Colon (tissue), 2 donors: ENCODE measurements at regions not wholly inside any gene's neighbourhood (a gene's known extent, or its start where the extent isn't known, plus 50 kb on each side); places are given as distances from the start of the nearest gene placed in this dataset.

ENCODE experiments used
- FAIRE-seq: peaks from 2 replicates; lab custom pipeline; 2012; peaks lifted over from hg19 to GRCh38; lab: Jason Lieb, UNC
- donor health status: control.
- donor health status: control.

DNA sequence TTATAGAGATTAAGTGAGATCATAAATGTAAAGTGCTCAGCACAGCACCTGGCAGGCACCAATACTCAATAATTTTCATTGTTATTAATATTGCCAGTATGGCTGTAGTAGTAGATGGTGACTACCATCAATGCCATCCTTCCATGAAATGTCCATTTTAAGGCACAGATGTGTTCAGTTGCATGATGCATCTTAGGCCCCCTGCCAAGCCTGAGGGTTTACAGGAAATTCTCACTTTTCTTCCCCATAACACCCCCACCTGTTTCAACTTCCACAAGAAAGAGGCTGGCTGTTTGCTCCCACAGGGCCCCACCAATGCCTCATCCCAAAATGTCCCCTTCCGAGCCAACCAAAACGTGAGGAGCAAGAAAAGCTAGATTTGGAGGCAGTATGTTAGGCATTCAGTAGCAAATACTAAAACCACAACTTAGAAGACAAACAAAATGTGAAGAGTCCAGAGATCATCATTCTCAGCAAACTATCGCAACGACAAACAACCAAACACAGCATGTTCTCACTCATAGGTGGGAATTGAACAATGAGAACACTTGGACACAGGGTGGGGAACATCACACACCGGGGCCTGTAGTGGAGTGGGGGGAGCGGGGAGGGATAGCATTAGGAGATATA, 110.6 kb upstream of the NHSL1 start:
- no peak for FAIRE-seq

DNA sequence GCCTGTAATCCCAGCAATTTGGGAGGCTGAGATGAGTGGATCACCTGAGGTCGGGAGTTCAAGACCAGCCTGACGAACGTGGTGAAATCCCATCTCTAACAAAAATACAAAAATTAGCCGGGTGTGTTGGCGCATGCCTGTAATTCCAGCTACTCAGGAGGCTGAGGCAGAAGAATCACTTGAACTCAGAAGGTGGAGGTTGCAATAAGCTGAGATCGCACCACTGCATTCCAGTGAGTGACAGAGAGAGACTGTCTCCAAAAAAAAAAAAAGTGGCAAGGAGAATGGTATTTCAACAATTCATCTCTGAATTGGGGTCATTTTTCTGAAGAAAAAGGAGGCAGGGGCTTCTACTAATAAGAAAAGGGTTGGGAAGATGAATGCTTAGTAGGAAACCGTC, 111.5 kb upstream of the NHSL1 start:
- no peak for FAIRE-seq

DNA sequence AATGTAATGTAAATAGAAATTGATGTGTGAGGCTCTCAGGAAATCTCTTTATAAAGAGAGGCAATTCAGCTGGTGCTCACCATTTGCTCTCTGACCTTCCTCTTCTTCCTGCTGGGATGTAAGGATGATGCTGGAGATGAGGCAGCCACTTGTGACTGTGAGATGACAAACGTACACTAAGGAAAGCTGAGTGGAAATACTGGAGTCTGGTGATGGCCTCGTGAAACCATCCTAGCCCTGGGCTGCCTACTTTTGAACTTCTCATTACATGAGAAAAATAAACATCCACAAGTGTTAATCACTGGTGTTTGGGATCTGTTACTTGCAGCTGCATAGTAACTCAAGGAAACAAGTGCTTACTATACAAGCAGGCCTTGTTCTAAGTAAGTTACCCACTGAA, 114.9 kb upstream of the NHSL1 start:
- no peak for FAIRE-seq

DNA sequence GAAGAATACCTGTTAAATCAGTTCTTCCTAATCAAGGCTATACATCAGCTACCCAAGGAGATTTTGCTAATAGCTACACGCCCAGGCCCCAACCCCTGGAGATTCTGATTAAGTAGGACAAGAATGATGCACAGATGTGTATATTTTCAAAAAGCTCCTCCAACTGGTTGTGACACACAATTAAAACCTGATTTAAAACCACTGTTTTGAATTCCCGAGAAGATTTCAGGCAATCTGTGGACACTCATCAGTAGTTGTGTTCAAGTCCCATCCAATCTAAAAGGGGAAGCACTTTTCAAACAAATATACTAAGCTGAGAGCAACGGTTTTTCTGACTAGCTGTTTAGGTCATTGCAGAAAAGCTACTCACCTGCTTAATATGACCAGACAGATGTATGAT, 118.9 kb upstream of the NHSL1 start:
- FAIRE-seq = no peak

GRCh38 chr6:138620630-138621029, 121.3 kb upstream of the NHSL1 start:
- FAIRE-seq = no peak

DNA sequence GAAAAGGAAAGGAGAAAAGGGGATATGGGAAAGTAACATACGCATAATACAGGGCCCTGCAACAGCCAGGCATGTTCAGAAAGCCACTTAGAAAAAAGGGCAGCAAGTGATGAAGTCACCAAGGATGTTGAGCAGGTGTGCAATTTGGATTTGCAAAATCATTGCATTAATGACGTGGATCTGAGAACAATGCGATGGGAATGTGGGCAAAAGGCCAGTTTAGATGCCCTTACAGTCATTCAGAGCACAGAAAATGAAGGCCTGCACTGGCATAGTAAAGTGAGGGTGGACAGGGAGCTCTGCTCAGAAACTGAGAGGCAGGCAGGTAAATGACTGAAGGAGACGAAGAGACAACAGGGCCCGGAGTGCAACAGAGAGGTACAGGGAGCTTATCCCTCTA, 123.7 kb upstream of the NHSL1 start:
- no peak for FAIRE-seq

- FAIRE-seq = no peak
Observed at GRCh38 chr6:138631566-138631965, 132.3 kb upstream of the NHSL1 start.

DNA sequence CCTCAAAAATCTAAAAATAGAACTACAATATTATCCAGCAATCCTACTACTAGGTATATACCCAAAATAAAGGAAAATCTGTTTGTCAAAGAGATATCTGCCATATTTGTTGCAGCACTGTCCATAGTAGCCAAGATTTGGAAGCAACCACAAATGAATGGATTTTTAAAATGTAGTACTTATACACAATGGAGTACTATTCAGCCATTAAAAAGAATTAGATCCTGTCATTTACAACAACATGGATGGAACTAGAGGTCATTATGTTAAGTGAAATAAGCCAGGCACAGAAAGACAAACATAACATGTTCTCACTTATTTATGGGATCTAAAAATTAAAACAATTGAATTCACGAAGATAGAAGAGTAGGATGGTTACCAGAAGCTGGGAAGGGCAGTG, 135.7 kb upstream of the CCDC28A start:
- FAIRE-seq = no peak

GRCh38 chr6:138638604-138639003, 135.0 kb upstream of the CCDC28A start:
- no peak for FAIRE-seq

DNA sequence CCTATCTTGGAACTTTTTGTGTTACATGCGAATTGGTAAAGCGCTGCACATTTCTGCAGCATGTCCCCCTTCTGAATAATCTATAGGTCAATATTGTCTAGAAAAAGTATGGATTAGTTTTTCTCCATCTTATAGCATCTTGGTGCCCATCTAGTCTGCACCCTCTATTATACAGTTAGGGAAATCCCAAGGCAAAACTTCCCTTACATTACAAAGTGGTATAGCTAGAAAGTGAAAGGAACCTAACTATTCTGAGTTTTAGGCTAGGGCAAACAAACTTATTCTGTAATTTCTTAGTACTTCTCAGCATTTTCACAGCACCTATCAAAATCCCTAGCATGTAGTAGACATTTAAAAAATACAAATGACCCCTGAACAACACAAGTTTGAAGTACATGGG, 133.5 kb upstream of the CCDC28A start:
- FAIRE-seq = no peak

DNA sequence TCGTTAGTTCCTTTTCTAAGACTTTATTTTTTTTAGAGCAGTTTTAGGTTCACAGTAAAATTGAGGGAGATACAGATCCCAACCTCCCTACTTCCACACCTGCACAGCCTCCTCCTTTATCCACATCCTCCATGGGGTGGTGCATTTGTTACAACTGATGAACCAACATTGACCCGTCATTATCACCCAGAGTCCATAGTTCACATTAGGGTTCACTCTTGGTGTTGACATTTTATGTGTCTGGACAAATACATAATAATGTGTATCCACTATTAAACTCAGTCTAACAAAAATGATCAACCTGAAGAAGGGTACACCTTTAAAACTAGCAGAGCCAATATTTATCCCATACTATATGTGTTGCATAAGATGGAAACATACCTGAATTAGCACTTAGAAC, 130.4 kb upstream of the CCDC28A start:
- FAIRE-seq = no peak

DNA sequence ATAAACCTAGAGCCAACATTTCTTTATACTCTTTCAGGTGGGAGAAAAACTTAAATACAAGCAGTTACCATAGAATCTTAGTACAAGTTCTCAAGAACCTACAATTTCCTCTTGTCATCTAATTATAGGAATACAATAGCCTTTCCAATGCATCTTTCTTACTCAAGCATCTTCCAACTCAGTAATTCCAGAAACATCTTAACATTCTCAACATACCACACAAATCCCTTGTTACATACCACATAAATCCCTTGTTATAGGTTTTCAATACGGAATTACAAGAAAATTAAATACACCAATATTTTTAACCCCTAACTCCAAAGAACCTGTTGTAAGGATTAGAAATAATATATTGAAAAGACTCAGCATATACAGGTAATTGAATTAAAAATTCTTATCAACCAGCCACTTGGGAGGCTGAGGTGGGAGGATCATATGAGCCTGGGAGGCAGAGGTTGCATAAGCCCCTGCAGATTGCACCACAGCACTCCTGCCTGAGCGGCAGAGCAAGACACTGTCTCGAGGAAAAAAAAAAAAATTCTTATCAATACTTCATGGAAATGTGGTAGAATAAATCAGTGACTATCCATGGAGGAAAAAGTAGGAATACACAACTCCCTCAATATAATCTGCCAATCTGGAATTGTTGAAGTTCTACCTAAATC, 127.5 kb upstream of the CCDC28A start:
- FAIRE-seq = no peak

DNA sequence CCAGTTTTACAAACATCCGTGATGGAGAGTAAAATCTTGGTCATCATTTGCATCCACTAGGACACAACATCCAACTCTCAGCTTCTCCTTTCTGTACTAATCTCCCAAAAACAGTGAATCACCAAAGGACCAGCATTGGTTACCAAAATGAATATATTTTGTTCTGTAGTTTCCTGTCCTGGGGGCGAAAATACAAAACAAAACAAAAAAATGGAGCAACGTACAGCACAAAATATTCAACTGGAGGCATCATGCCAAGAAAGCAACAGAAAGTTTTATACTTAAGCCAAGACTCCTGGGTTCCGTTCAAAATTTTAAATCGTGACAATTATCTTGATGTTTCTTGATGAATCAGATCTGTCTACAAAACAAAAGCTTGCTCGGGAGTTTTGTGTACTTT, 126.6 kb upstream of the CCDC28A start:
- FAIRE-seq = no peak

GRCh38 chr6:138648127-138648526, 125.4 kb upstream of the CCDC28A start:
- no peak for FAIRE-seq

GRCh38 chr6:138651491-138651890, 122.1 kb upstream of the CCDC28A start:
- FAIRE-seq = no peak

DNA sequence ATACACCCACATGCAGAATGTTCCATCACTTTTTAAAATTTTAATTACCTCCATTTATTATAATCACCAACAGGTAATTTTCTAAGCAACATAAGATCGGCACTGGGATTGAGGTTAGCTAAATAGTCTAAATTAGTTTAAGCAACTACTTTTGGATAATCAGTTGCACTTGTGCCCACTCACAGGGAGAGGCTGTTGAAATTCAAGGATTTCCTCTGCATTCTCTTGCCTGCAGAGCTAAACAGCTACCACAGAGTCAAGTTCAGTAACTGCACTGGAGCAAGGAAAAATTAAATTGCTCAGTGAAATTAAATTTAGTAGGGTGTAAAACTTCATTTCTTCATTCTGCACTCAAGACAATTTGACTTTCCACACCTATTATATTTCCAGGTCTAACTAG, 120.7 kb upstream of the CCDC28A start:
- no peak for FAIRE-seq

DNA sequence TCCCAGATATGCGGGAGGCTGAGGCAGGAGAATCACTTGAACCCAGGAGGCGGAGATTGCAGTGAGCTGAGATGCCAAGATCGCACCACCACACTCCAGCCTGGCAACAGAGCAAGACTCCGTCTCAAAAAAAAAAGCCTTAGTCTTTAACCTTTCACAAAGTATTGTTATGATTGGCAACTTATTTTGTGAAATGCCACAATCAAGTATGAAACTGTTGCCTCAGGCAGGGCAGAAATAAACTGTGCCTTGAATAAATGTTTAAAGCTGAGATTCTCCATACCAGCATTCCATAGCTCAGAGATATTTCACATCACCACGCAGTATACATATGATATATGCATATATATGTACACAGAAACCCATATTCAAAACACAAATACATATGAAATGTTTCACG, 120.1 kb upstream of the CCDC28A start:
- no peak for FAIRE-seq

- FAIRE-seq = no peak
Observed at GRCh38 chr6:138654715-138655634, 118.6 kb upstream of the CCDC28A start.

GRCh38 chr6:138655828-138656227, 117.7 kb upstream of the CCDC28A start:
- no peak for FAIRE-seq

DNA sequence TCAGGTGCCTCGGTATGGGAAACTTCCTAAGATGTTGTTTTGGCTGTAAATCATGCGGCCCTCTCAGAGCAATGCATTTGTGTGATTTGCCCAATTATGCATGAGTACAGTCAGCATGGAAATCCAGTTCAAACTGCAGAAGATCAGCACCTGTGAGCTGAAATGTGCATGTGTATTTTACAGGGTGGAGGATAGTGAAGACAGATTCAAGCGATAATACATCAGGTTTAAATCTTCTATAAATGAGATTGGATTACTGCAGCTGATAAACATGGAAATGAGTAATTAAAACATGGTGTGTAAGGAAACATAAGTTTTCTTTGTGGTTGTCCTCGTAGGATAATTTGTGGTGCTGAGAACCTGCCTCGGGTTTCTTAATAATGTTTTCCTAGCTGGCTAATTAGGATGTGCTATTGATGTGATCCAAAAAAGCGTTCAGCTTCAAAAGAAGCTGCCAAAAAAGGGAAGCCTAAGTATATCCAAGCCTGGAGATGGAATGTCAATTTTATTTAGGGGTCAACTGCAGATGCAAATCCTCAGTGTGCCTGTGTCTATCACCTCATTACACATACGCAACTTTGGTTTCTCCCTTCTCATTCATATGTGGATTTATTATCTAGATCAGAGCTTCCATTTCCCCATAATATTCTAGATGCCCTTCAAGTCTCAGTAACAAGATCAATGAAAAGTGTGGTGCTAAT, 117.1 kb upstream of the CCDC28A start:
- FAIRE-seq = no peak

DNA sequence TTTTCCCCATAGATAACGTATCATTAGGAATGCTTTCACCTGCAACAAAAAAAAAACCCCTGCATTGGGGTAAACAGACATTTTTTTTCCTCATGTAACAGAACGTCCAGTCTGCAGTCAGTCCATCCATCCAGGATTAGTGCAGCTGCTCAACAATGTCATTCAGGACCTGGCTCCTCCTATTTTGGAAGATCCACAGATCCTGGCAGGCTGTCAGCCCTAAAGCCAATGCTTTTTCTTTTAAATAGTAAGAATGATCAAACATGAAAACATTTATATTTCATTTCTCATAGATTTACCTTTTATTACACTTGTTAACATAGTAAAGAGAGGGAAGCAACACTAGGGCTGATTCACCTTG, 116.5 kb upstream of the CCDC28A start:
- no peak for FAIRE-seq

DNA sequence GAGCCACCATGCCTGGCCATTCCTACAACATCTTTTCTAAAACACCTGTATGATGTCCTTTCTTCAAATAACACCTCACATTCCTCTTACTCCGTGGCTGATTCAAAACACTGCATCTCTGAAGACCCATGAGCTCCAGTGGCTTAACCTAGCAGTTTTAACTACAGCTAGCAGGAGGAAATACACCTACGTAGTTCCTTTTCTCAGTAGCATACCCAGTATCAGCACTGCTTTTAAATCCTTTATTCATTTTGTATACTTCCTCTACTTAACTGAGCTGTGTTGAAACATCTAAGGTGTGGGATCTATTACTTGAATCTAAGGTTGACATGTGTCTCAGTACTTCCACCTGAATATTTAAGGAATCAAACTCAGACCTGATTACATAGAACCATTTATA, 113.6 kb upstream of the CCDC28A start:
- FAIRE-seq = no peak

DNA sequence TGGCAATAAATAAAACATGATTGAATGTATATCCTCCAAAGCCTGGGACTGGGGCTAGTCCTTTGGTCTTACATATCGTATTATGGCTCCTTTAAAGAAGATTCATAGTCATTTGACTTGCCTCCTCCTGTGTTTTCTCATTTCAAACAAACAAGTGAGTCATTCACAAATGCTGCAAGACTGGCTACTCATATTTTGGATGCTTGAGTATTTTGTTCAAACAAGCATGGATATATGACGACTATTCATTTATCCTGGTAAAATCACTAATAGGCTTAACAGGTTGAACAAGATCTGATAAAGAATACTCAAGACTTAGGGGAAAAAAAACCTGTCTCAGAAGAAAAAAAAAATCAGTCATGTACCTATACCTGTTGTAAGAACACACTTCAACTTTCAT, 111.1 kb upstream of the CCDC28A start:
- FAIRE-seq = no peak
